GM21515 (cell line): ENCODE measurements at regions not wholly inside any gene's neighbourhood (a gene's known extent, or its start where the extent isn't known, plus 50 kb on each side); places are given as distances from the start of the nearest gene placed in this dataset.

Experiments used
- ATAC-seq: cut with Tn5 transposase; IDR thresholded peaks from one replicate; pipeline ENCODE4 v1.9.1; 2021; ENCODE audit not compliant: unreplicated experiment

GRCh38 chr4:132506568-132506967 lies 642.5 kb upstream of the PCDH10 start:
- no peak for ATAC-seq

GRCh38 chr4:132513491-132513890 lies 635.6 kb upstream of the PCDH10 start:
- no peak for ATAC-seq

DNA sequence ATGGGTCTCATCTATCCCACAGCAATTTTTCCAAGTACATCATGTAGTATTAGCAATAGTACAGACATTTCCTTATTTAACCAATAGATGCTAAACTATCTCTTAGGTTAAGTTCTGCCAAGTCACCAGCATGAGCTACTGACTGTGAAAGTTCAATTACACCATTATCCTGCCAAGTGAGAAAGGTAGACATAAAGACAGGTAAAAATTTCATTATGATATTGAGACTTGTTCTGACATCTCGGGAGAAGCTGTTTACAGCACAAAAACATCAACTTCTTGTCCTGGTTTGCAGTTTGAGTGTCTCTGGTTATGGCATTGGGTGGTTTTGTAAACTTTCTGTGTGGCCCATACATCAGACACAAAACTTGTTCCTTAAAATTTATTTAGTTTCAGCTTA lies 622.4 kb upstream of the PCDH10 start:
- no peak for ATAC-seq

- no peak for ATAC-seq
Observed at GRCh38 chr4:132527817-132528216, 621.3 kb upstream of the PCDH10 start.

- ATAC-seq, result no peak
Observed at GRCh38 chr4:132530861-132531260, 618.2 kb upstream of the PCDH10 start.

GRCh38 chr4:132540268-132540667 lies 608.8 kb upstream of the PCDH10 start:
- no peak for ATAC-seq

DNA sequence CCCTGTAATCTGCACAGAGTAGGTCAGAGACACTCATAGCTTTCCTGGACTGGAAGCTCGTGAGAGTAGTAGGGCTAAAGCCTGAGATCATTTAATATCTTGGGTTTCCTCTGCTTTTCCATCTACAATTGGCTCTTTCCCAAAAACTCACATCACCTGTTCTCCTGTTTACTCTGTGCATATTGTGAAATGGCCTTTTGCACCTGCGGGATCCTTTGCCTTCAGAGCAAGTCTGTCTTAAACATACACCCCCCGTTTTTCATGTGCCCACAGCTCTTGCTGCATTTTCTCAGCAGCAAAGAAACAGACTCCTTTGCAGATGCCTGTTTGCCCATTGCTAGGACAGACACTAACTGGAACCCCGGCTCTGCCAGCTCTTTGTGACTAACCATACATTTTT lies 608.3 kb upstream of the PCDH10 start:
- ATAC-seq, result no peak

GRCh38 chr4:132542228-132542627 lies 606.9 kb upstream of the PCDH10 start:
- no peak for ATAC-seq

DNA sequence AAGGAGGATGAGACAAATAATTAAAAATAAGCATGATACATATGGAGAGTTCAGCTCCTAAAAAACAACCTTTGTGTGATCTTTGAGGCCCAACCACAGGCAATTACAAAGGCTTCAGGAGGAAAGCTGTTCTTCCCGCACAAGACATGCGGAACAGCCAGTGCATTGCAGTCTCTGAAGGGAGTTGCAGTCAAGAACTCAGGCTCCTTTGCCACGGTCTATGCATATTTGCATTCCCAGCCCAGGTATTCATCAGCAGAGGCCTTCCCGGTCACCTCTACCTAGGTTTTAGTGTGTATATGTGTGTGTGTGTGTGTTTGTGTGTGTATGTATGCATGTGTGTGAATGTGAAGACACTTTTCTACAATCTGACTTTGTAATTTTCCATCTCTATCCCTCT lies 600.6 kb upstream of the PCDH10 start:
- ATAC-seq, result no peak

DNA sequence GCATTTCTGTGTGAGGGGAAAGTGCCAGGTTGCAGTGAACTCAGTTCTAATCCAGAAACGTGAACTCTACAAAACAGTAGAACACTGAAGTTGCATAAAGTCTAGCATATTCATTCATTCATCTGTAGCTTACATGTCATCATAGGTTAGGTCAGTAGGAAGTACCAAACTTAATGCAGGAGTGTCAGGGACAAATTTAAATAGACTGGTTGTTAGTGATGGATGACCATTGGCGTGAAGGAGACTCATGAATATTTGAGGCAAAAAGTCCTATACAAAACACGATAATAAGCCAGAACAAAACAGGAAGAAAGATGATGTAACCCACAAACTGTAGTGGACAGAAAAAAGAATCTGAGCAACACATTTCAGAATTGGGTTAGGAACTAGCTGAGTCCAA lies 592.8 kb upstream of the PCDH10 start:
- no peak for ATAC-seq

GRCh38 chr4:132557660-132558059 lies 591.4 kb upstream of the PCDH10 start:
- no peak for ATAC-seq

DNA sequence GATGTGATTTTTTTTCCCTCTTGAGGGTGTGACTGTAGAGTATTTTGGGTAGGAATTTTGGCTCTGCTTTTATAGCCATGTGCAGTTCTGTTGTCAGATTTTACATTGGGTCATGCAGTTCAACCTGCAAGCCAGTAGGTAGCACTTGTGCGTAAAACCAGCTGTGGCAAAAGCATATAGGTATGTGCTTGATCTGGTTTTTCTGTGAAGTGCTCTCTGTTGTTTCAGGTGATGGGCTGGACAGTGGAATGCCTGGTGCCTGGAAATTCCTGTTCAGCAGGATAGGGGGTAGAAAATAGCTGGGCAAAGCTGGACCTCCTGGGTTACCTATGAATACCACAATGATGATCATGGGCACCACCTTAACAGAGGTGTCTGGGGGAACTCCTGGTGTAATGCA lies 584.2 kb upstream of the PCDH10 start:
- no peak for ATAC-seq

GRCh38 chr4:132565542-132565941 lies 583.6 kb upstream of the PCDH10 start:
- ATAC-seq, result no peak

DNA sequence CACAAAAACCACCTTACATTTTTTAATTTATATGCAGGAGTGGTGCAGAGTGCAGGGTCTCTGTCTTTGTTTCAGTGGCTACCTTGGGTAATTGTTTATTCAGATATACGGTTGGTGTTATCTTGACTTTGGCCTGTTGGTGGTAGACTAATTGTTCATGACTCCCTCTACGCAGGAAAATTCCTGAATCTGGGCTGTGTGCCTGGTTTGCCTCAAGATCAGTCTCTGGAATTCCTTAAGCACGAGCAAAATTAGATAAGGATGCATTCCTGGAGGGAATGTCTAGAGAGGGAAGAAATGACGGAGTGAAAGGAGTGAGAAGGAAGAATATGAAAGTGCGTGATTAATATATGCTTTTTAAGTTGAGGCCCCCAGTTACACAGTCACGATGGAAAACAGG lies 576.9 kb upstream of the PCDH10 start:
- no peak for ATAC-seq

DNA sequence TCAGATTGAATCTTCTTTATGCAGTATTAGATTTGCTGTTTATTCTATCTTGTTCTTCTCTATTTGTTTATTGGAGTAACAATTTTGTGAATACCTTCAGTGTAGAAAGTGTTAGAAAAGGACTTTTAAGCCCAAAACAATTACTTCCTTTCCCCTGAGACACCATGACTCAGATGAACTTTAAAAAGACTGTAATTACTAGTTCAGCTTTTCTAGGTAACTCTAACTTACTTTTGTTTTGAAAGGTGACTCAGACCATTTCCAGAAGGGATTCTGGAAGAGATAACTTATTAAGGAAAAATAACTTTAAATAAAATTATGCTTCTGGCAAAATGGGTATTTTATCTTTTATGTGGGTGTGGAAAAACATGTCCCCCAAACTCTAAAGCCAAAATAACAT lies 561.5 kb upstream of the PCDH10 start:
- no peak for ATAC-seq

GRCh38 chr4:132592340-132592739 lies 556.8 kb upstream of the PCDH10 start:
- no peak for ATAC-seq

DNA sequence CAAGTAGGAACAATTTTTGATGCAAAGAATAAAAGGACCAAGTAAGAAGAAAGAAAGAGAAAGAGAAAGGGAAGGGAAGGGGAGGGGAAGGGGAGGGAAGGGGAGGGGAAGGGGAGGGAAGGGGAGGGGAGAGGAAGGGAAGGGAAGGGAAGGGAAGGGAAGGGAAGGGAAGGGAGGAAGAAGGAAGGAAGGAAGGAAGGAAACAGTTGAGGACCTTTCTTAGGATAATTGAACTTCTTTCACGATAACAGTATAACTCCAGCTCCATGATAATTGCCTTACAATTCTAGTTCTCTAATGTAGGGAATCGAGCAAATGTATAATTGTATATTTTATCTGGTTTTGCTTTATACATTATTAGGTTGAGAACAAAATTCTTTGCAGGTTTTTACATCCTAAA lies 556.2 kb upstream of the PCDH10 start:
- ATAC-seq, result no peak

- ATAC-seq, result no peak
Observed at GRCh38 chr4:132593717-132594400, 555.2 kb upstream of the PCDH10 start.

DNA sequence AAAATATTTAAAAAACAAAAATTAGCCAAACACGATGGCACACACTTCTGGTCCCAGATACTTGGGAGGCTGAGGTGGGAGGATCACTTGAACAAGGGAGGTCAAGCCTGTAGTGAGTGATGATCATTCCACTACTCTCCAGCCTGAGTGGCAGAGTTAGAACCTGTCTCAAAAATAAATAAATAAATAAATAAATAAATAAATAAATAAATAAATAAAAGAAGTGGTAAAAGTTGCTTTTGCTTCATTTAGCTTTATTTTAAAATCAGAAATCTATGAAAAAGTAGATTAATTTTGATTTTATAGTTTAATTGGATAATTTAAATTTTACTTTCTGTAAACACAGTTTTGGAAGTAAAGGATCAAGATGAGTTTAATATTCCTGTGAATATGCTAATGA lies 552.9 kb upstream of the PCDH10 start:
- no peak for ATAC-seq

DNA sequence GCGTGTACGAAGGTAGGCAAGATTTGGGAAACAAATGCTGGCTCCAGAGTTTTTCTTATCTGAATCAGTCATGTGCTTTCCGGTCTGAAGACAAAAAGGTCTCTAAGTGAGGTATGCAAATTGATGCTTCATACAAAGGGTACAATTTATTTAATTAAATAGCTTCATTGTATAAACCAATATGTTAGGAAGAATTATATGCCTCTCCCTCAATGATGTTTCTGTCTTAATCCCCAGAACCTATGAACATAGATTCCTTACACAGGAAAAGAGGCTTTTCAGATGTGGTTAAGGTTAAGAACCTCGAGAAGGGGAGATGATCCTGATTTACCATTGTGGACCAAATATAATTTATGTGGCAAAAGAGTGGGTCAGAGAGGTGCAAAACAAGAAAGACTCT lies 543.5 kb upstream of the PCDH10 start:
- no peak for ATAC-seq

DNA sequence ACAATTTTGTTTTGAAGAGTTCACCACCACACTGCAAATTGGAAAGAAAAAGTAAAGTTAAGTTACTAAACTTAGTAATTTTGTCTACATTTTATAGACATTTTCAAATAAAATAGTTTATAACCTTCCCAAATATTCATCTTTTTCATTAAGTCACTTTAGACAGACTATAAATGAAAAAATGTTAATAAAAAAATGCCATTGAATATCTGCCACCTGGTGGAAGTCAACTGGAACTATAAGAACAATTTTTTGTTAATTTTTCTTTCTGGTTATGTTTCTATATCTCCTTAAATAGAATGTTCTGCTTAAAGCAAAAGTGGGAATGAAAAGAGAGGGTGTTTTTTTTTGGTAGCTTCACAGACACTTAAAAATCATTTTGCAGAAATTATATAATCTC lies 534.4 kb upstream of the PCDH10 start:
- no peak for ATAC-seq

DNA sequence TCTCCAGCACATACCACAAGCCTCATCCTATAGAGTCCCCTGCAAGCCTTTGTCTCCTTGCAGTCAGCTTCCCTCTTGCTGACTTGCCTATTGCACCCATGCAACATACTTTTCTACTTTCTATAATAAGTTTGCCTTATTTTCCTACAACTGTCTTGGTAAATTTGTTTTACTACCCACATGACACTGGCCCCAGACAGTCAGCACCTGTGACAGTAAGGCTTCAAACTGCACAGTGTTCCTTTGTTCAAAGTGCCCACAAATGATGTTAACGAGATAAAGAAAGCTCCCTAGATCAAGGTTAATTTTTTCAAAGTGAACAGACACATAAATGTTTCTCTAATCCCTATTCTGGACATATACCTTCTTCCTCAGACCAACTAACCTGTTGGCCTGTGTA lies 529.1 kb upstream of the PCDH10 start:
- no peak for ATAC-seq

- ATAC-seq, result peak; percentile 65
Observed at GRCh38 chr4:132642016-132642817, 506.9 kb upstream of the PCDH10 start.
